ENCODE measurements at regions not wholly inside any gene's neighbourhood (a gene's known extent, or its start where the extent isn't known, plus 50 kb on each side); places are given as distances from the start of the nearest gene placed in this dataset.

- no peak for DNase-seq (ENCODE audit: low read depth)
Measured at GRCh38 chr10:44781131-44781530, 130.0 kb upstream of the TMEM72 start.

GRCh38 chr10:44786286-44786850 lies 124.8 kb upstream of the TMEM72 start:
- no peak for DNase-seq (ENCODE audit: low read depth)

- no peak for DNase-seq (ENCODE audit: low read depth)
Measured at GRCh38 chr10:44787480-44788075, 123.6 kb upstream of the TMEM72 start.

GRCh38 chr10:44788147-44789129 lies 122.7 kb upstream of the TMEM72 start:
- no peak for DNase-seq (ENCODE audit: low read depth)

GRCh38 chr10:44792119-44792775 lies 118.9 kb upstream of the TMEM72 start:
- DNase-seq (ENCODE audit: low read depth), result no peak

GRCh38 chr10:44799966-44800365 lies 111.2 kb upstream of the TMEM72 start:
- DNase-seq (ENCODE audit: low read depth), result no peak

GRCh38 chr10:44801383-44802327 lies 109.5 kb upstream of the TMEM72 start:
- DNase-seq (ENCODE audit: low read depth), result no peak

- DNase-seq (ENCODE audit: low read depth), result no peak
Measured at GRCh38 chr10:44803862-44804261, 107.3 kb upstream of the TMEM72 start.

GRCh38 chr10:44804661-44805060 lies 106.5 kb upstream of the TMEM72 start:
- DNase-seq (ENCODE audit: low read depth), result no peak

DNA sequence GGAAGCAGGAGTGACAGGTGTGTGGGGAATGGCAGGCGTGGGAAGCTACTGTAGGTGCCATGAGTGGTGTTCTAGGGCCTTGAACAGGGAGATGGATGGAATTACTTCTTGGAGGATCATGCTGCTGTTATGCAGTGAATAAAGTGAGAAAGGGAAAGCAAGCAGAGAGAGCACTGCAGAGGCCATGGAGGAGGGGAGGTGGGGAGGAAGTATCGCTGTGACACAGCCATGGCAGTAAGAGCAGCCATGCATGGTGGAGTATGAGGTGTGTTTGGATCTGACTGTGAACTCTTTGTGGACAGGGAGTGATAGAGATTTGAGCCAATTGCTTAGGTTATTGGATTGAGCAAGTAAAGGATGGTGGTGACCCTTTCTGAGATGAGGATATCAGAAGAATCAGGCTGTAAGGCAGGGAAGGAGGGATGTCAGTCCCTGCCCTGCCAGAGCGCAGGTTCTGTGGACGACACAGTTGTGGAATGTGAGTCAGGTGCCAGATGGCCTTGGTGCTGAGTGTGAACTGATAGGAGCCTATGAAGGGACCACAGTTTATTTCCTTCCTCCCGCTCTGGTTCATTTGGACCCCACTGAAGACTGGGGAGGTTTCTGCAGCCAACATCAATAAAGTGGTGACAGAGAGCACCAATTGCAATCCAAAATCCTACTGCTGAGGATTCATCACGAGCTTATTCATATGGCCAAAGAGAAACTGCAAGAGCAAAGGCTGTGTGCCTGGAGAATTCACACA lies 105.5 kb upstream of the TMEM72 start:
- no peak for DNase-seq (ENCODE audit: low read depth)

DNA sequence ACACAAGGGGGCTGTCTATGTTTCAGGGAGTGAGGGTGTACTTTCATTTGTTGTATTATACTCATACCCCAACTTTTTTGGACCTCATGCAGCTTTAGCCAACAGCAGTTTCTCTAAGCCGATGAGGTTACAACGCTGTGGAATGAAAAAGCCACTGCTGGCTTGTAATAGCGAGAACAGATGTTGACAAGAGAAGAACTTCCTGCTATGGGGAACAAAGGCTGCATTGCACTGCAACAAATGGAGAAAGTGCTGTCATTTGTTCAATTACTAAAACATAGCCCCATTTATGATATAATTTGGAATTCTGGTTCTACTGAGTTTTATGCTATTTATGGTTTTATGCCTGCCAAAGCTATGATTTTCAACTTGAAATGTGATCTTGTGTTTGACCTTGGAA lies 104.2 kb upstream of the TMEM72 start:
- DNase-seq (ENCODE audit: low read depth), result no peak

DNA sequence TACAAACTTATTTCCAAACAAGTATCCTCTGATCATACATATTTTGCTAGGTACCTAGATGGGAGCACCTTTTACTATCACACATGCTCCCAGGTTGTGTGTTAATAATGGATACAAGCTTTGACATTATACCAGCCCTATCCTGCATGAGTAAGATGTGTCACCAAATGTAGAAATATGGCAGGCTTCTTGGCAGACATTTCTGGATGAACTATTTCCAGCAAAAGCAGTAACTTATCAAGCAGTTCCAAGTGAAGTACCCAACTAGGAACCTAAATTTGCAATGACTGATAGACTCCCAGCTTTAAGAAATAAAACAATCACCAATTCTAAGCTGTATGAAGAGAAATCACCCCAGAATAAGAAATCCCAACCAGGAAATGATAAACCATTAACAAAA lies 103.7 kb upstream of the TMEM72 start:
- no peak for DNase-seq (ENCODE audit: low read depth)

DNA sequence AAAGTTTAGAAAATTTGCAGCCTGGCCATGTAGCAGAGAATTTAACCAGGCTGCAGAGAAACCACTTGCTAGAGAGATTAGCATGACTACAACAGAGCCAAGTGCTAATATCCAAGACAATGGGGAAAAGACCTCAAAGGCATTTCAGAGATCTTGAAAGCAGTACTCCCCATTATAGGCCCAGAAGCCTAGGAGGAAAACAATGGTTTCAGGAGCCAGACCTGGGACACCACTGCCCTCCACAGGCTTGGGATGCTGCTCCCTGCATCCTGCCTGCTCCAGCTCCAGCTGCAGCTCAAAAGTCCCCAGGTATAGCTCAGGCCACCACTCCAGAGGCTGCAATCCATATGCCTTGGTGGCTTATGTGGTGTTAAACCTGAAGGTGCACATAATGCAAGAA lies 101.5 kb upstream of the TMEM72 start:
- no peak for DNase-seq (ENCODE audit: low read depth)

GRCh38 chr10:44811072-44811471 lies 100.1 kb upstream of the TMEM72 start:
- DNase-seq (ENCODE audit: low read depth), result no peak

- no peak for DNase-seq (ENCODE audit: low read depth)
Measured at GRCh38 chr10:44813201-44813600, 97.9 kb upstream of the TMEM72 start.

DNA sequence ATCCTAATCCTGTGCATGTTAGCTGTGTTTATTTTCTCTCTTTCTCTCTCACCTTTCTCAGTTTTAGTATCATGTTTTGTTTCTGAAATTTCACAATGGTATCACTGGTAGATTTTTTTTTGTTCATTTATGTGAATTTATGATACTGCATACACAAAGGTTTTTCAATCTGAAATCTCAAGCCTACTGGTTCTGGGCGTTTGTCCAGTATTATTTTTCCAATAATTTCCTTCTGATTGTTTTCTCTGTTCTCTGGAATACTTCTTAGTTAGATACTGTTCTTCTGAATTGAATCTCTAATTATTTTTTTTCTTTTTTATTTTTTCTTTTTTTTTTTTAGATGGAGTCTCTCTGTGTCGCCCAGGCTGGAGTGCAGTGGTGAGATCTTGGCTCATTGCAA lies 96.2 kb upstream of the TMEM72 start:
- no peak for DNase-seq (ENCODE audit: low read depth)

- DNase-seq (ENCODE audit: low read depth), result no peak
Measured at GRCh38 chr10:44818041-44818649, 93.0 kb upstream of the TMEM72 start.

DNA sequence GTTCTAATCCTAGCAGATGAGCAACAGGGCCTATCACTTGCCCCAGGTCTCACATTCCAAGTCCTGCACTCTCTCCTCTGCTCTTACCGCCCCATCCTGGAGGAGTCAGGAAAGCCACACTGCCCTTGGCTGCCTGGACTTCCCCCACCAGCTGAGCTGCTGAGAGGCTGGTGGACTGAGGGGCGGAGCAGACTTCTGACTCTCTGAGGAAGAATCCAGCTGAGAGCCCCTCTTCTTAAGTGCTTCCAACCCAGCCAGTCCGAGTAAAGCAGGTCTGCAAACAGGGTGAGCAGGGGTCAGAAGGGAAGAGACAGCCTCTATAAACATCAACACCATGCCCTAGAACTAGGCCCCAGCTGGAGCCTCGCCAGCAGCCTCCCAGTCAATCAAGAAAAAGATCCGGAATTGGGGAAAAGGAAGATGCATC lies 92.4 kb upstream of the TMEM72 start:
- DNase-seq (ENCODE audit: low read depth), result no peak

DNA sequence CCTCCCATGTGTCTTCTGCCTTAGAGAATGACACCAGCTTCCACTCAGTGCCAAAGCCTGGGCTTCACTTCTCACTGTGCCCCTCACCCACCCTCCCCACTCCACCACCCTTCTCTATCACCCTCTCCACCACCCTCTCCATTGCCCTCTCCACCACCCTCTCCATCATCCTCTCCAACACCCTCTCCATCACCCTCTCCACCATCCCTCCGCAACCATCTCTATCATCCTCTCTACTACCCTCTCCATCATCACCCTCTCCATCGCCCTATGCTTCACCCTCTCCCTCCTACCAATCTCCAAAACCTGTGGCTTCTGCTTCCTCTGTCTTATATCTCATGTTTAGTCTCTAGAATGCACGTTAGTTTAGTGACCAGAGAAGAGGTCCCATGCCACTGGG lies 91.0 kb upstream of the TMEM72 start:
- DNase-seq (ENCODE audit: low read depth), result no peak

DNA sequence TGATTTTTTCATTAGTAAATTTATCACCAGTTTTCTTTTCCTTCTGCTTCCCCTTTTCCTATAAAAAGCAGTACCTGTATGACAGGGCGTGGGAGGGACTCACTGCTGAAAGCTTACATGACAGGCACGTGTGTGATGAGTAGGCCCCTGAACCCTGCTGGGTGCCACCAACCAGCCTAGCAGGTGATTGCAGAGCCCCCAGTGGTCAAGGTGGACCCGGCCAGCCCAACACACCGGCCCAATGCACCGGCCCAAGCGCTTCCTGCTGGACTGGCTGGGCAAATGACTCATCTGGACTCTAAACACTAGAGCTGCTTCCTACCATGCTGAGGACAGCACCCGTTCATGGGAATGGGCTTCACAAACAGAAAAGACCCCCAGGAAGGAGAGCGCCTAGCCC lies 89.8 kb upstream of the TMEM72 start:
- DNase-seq (ENCODE audit: low read depth), result no peak

Data from activated T-helper 9 cell treated with anti-CD3 and anti-CD28 coated beads, Interleukin-2, amount 50 U/mL, for 16 hours (primary cell).